CD4-positive, alpha-beta memory T cell (primary cell): ENCODE measurements at regions not wholly inside any gene's neighbourhood (a gene's known extent, or its start where the extent isn't known, plus 50 kb on each side); places are given as distances from the start of the nearest gene placed in this dataset.

ENCODE experiments used
- CTCF ChIA-PET: fragments of 350-600 bp; sonication (Branson Sonifier 250); formaldehyde crosslinking; loops from one replicate; lab custom pipeline; 2021; ENCODE audit warnings: inconsistent platforms; ENCODE audit not compliant: partially characterized antibody; lab: Charles Lee
- POLR2A ChIA-PET: fragments of 350-600 bp; sonication (Branson Sonifier 250); formaldehyde crosslinking; loops from one replicate; lab custom pipeline; 2021; ENCODE audit not compliant: partially characterized antibody; lab: Charles Lee
- DNase-seq, 5 donors: peaks; one replicate each; pipeline versions ENCODE4 v3.0.0 to v3.0.0-alpha.2; 2020 to 2022; ENCODE audit warnings: mixed read lengths in 1 of 5
- H3K27ac ChIP-seq: one replicate; pipeline ENCODE4 v1.7.0; 2013; ENCODE audit warnings: low read depth, low read length
- H3K27me3 ChIP-seq: 2 replicates; pipeline ENCODE4 v1.7.0; 2013; ENCODE audit warnings: mild to moderate bottlenecking, low read length, moderate library complexity; ENCODE audit not compliant: insufficient read depth
- H3K36me3 ChIP-seq: 2 replicates; pipeline ENCODE4 v1.7.0; 2013; ENCODE audit warnings: mild to moderate bottlenecking, low read length, moderate library complexity; ENCODE audit not compliant: insufficient read depth
- H3K4me1 ChIP-seq: 2 replicates; pipeline ENCODE4 v1.7.0; 2013; ENCODE audit warnings: mild to moderate bottlenecking, low read length, moderate library complexity; ENCODE audit not compliant: insufficient read depth
- H3K4me3 ChIP-seq, 2 donors: one replicate each; pipeline ENCODE4 v1.7.0; 2013; ENCODE audit warnings: low read length in 2 of 2, mild to moderate bottlenecking in 1 of 2
- H3K9me3 ChIP-seq, 2 donors: one replicate each; pipeline ENCODE4 v1.7.0; 2013; ENCODE audit warnings: low read length in 2 of 2, control low read depth in 1 of 2; ENCODE audit not compliant: control insufficient read depth in 1 of 2
- H3K27ac Mint-ChIP-seq, 7 donors: one replicate each; pipeline ENCODE4 v1.8.0; 2020 to 2021; ENCODE audit warnings: mixed read lengths in 7 of 7, mild to moderate bottlenecking in 6 of 7, inconsistent platforms in 3 of 7, moderate library complexity in 3 of 7
- H3K27me3 Mint-ChIP-seq, 2 donors: one replicate each; pipeline ENCODE4 v1.8.0; 2020 to 2021; ENCODE audit warnings: mixed read lengths in 2 of 2
- H3K36me3 Mint-ChIP-seq, 2 donors: one replicate each; pipeline ENCODE4 v1.8.0; 2020 to 2021; ENCODE audit warnings: mixed read lengths in 2 of 2, inconsistent platforms in 1 of 2, mild to moderate bottlenecking in 1 of 2
- H3K4me1 Mint-ChIP-seq, 4 donors: one replicate each; pipeline ENCODE4 v1.8.0; 2020 to 2021; ENCODE audit warnings: mixed read lengths in 4 of 4, mild to moderate bottlenecking in 1 of 4
- H3K4me3 Mint-ChIP-seq, 8 donors: one replicate each; pipeline ENCODE4 v1.8.0; 2020 to 2021; ENCODE audit warnings: mixed read lengths in 8 of 8, mild to moderate bottlenecking in 7 of 8, moderate library complexity in 6 of 8, inconsistent platforms in 3 of 8
- H3K9me3 Mint-ChIP-seq, 8 donors: one replicate each; pipeline ENCODE4 v1.8.0; 2020 to 2021; ENCODE audit warnings: mixed read lengths in 8 of 8, mild to moderate bottlenecking in 5 of 8, inconsistent platforms in 3 of 8, moderate library complexity in 1 of 8
- intact Hi-C: fragments of 100-400 bp; cut with micrococcal nuclease; formaldehyde crosslinking; loops from one replicate; pipeline ENCODE4 v1.15.1; 2023

DNA sequence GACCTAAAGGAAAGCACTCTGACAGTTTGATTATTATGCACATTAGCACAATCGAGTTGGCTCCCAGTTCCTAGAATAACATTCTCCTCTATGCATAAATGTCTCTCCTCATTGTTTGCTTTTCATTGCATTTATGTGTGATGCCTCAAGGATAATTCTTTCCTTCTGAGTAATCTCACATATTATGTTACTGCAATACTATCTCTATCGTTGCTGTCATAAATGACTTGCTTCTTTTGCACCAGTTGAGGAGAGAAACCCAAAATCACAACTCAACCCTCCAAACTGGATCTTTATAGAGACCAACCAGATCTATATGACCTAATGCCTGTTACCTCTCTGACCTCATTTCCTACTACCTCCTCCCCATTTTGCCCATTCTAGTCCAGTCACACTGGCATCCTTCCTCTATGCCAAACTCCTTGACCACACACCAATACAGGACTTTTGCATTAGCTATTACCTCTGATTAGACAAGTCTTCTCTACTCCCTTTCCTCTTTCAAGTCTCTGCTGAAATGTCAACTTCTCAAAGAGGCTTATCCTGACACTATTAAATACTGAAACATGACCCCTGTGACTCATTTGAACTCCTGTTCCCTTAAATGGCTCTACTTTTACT, 1026.0 kb downstream of the TUSC7 start:
- Mint-ChIP-seq H3K27me3 (no peaks in the 10 kb centered on the region), H3K36me3 (no peaks in the 10 kb centered on the region), H3K9me3 (peaks cover 0 to 7% (median 2%) of the 10 kb centered on the region in 8 donors), H3K4me3 (no peak overlapping the region), H3K4me1 (no peaks in the 10 kb centered on the region), H3K27ac (no peak overlapping the region)
- no peaks in the 10 kb centered on the region for H3K4me1 ChIP-seq
- no peaks in the 10 kb centered on the region for H3K27me3 ChIP-seq
- H3K27ac ChIP-seq: no peak overlapping the region
- H3K9me3 ChIP-seq: no peaks in the 10 kb centered on the region
- no peak overlapping the region for H3K4me3 ChIP-seq
- no peaks in the 10 kb centered on the region for H3K36me3 ChIP-seq
- DNase-seq: no peak
- ChIA-PET POLR2A (no interaction called here), CTCF (no interaction called here)
- intact Hi-C loops: no loop called here

DNA sequence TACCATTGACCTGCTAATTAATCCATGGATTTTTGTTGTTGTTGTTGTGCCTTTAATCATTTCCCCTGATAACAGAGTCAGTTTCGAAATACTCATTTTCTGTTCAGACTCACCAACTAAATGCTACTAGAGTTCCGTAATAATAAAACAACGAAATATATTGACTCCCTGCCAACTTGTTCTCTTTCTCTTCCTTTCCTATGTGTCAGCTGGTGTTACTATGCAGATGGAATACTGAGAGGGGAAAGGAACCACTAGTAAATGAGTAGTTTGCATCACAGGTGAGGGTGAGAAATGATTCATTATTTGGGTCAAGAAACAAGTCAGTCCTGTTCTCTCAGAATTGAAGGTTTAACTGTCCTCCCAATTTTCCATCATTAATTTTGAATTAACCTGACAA, 1027.3 kb downstream of the TUSC7 start:
- Mint-ChIP-seq H3K27me3 (no peaks in the 10 kb centered on the region), H3K9me3 (peaks cover 0 to 8% (median 1%) of the 10 kb centered on the region in 8 donors), H3K27ac (no peak overlapping the region)

DNA sequence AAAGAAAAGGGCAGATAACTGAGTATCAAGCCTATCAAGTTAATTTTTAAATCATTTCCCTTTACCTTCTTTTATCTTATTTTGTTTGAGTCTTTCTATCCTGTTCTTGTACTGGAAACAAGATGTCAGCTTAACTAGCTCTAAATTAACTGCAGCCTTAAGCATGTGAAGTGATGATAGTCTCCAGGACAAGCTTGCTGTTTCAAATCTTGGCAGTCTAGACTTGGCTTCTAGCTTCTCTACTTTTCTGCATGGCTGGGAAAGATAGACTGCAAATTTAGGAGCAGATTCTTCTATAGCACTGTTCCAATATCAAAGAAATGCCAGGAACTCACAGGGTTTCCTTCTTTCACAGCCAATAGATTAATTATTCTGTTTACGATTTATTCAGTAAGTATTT, 1034.4 kb downstream of the TUSC7 start:
- Histone ChIP-seq H3K4me3 (no peak overlapping the region), H3K4me1 (no peaks in the 10 kb centered on the region), H3K27ac (no peak overlapping the region), H3K36me3 (no peaks in the 10 kb centered on the region), H3K9me3 (no peaks in the 10 kb centered on the region), H3K27me3 (no peaks in the 10 kb centered on the region)
- ChIA-PET POLR2A (no interaction called here), CTCF (no interaction called here)
- H3K27me3 Mint-ChIP-seq: no peaks in the 10 kb centered on the region
- peaks cover 0 to 13% (median 2%) of the 10 kb centered on the region in 8 donors for H3K9me3 Mint-ChIP-seq
- no peaks in the 10 kb centered on the region for H3K36me3 Mint-ChIP-seq
- no peaks in the 10 kb centered on the region for H3K4me1 Mint-ChIP-seq
- no peak overlapping the region for H3K4me3 Mint-ChIP-seq
- H3K27ac Mint-ChIP-seq: no peak overlapping the region
- no peak for DNase-seq
- intact Hi-C loops: no loop called here

More for the DNA sequence above, 1027.3 kb downstream of the TUSC7 start:
- ChIA-PET POLR2A (no interaction called here), CTCF (no interaction called here)
- Mint-ChIP-seq H3K36me3 (no peaks in the 10 kb centered on the region), H3K4me1 (no peaks in the 10 kb centered on the region), H3K4me3 (no peak overlapping the region)
- intact Hi-C loops: no loop called here
- H3K27ac ChIP-seq: no peak overlapping the region
- H3K36me3 ChIP-seq: no peaks in the 10 kb centered on the region
- H3K4me3 ChIP-seq: no peak overlapping the region
- no peak for DNase-seq
- H3K4me1 ChIP-seq: no peaks in the 10 kb centered on the region
- H3K27me3 ChIP-seq: no peaks in the 10 kb centered on the region
- H3K9me3 ChIP-seq: no peaks in the 10 kb centered on the region

DNA sequence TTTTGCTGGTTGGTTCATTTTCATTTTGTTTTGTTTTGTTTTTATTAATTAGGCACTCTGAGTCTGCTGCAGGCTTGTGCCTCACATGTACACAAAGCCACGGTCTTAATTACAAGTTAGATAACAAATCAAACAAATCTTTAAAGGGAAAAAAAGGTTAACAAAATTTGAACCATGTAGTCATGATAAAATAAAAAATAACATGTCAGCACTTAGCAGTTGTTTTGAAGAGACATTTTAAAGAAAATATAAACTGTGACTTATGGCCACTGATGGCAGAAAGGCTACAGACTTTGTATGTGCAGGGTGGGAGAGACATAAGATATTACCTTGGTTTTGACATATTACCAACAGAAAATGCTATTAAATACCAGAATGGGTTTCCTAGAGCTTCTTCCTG, 1035.4 kb downstream of the TUSC7 start:
- Mint-ChIP-seq H3K4me3 (no peak overlapping the region), H3K36me3 (no peaks in the 10 kb centered on the region), H3K4me1 (no peaks in the 10 kb centered on the region), H3K27ac (no peak overlapping the region), H3K27me3 (no peaks in the 10 kb centered on the region), H3K9me3 (peaks cover 0 to 13% (median 2%) of the 10 kb centered on the region in 8 donors)
- H3K27me3 ChIP-seq: no peaks in the 10 kb centered on the region
- H3K36me3 ChIP-seq: no peaks in the 10 kb centered on the region
- no peaks in the 10 kb centered on the region for H3K4me1 ChIP-seq
- ChIA-PET CTCF (no interaction called here), POLR2A (no interaction called here)
- no peak overlapping the region for H3K27ac ChIP-seq
- intact Hi-C loops: no loop called here
- H3K4me3 ChIP-seq: no peak overlapping the region
- H3K9me3 ChIP-seq: no peaks in the 10 kb centered on the region
- DNase-seq: no peak

DNA sequence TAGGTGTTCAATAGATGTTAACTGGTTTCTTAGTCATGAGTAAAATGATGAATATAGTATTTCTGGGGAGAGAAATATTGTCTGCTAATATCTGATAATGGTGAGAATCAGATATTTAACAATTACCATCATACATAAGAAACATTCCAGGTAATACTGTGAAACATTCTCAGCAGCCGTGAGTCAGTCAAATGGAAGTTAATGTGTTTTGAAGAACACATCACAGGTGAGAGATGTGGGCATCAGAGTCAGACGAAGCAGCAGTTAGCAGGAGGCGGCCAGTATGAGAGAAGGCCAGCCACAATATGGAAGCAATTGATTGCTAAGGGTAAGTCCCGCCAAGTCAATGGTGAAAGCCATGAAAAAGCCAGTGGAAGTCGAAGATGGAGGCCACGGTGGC, 1035.9 kb downstream of the TUSC7 start:
- H3K36me3 Mint-ChIP-seq: no peaks in the 10 kb centered on the region
- no peak overlapping the region for H3K27ac ChIP-seq
- H3K9me3 ChIP-seq: no peaks in the 10 kb centered on the region
- no peak overlapping the region for H3K4me3 ChIP-seq
- no peaks in the 10 kb centered on the region for H3K27me3 Mint-ChIP-seq
- H3K27ac Mint-ChIP-seq: no peak overlapping the region
- peaks cover 0 to 13% (median under 1%) of the 10 kb centered on the region in 8 donors for H3K9me3 Mint-ChIP-seq
- H3K4me1 ChIP-seq: no peaks in the 10 kb centered on the region
- DNase-seq: no peak
- ChIA-PET CTCF (no interaction called here), POLR2A (no interaction called here)
- H3K4me3 Mint-ChIP-seq: no peak overlapping the region
- H3K36me3 ChIP-seq: no peaks in the 10 kb centered on the region
- intact Hi-C loops: no loop called here
- H3K27me3 ChIP-seq: no peaks in the 10 kb centered on the region
- no peaks in the 10 kb centered on the region for H3K4me1 Mint-ChIP-seq

DNA sequence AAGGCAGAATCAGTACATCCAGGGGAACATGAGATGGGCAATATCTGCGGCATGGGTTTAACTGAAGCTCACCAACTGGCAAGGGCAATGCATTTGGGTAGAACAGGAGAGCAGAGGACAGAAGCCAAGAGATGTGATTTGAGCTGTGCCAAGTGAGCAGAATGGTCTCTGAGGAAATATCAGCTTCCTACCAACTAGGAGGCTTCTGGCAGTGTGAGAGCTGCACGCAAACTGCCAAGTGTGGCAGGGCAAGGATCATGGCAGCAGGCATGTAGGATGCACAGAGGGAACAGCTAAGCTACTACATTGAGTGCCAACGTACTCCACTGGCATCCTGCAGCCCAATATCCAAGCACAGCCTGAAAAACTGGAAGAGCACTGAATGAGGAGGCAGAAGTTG, 1036.5 kb downstream of the TUSC7 start:
- Histone ChIP-seq H3K27ac (no peak overlapping the region), H3K4me3 (no peak overlapping the region), H3K27me3 (no peaks in the 10 kb centered on the region), H3K4me1 (no peaks in the 10 kb centered on the region), H3K9me3 (no peaks in the 10 kb centered on the region), H3K36me3 (no peaks in the 10 kb centered on the region)
- no peaks in the 10 kb centered on the region for H3K4me1 Mint-ChIP-seq
- no peaks in the 10 kb centered on the region for H3K27me3 Mint-ChIP-seq
- no peak for DNase-seq
- peaks cover 0 to 13% (median under 1%) of the 10 kb centered on the region in 8 donors for H3K9me3 Mint-ChIP-seq
- no peak overlapping the region for H3K27ac Mint-ChIP-seq
- POLR2A ChIA-PET: no interaction called here
- no peak overlapping the region for H3K4me3 Mint-ChIP-seq
- intact Hi-C loops: no loop called here
- CTCF ChIA-PET: no interaction called here
- no peaks in the 10 kb centered on the region for H3K36me3 Mint-ChIP-seq

DNA sequence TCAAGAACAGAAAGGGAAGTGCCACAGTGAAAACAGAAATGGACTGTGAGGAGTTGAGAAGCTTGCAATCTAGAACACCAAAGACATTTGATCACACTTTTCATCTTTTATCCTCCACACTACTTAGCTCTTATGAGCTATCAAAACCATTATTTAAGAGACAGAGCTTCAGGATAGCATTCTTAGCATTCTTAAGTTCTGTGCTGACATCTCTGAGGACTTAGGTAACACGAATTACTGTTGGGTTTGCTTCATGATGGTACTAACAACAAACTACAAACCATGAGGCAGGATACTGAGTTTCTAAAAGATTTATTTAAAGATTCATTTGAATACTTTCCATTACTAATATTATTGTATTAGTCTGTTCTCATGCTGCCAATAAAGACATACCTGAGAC, 1038.6 kb downstream of the TUSC7 start:
- ChIA-PET CTCF (no interaction called here), POLR2A (no interaction called here)
- H3K9me3 ChIP-seq: no peaks in the 10 kb centered on the region
- DNase-seq: no peak
- H3K4me1 ChIP-seq: no peaks in the 10 kb centered on the region
- H3K36me3 ChIP-seq: no peaks in the 10 kb centered on the region
- Mint-ChIP-seq H3K9me3 (peaks cover 0 to 6% (median 0%) of the 10 kb centered on the region in 8 donors), H3K27ac (no peak overlapping the region), H3K4me1 (no peaks in the 10 kb centered on the region), H3K27me3 (no peaks in the 10 kb centered on the region), H3K36me3 (no peaks in the 10 kb centered on the region), H3K4me3 (no peak overlapping the region)
- no peak overlapping the region for H3K27ac ChIP-seq
- H3K4me3 ChIP-seq: no peak overlapping the region
- intact Hi-C loops: no loop called here
- no peaks in the 10 kb centered on the region for H3K27me3 ChIP-seq
